Fibroblast of villous mesenchyme (primary cell): ENCODE measurements at regions not wholly inside any gene's neighbourhood (a gene's known extent, or its start where the extent isn't known, plus 50 kb on each side); places are given as distances from the start of the nearest gene placed in this dataset.
"Not testable (repeated sequence)": the region's sequence is repeated elsewhere in the genome, so short reads cannot be mapped to it uniquely, and the experiment has no call there.

Source experiments
- DNase-seq: peaks from one replicate; pipeline ENCODE4 v3.0.0-alpha.2; 2010; ENCODE audit warnings: low read depth
- H3K4me3 ChIP-seq: 2 replicates; pipeline ENCODE4 v1.5.1; 2011; ENCODE audit warnings: low read depth, mild to moderate bottlenecking, low read length
- CTCF ChIP-seq: IDR thresholded peaks from 2 replicates; pipeline ENCODE4 v1.5.1; 2012; ENCODE audit warnings: low read depth, mild to moderate bottlenecking, low read length; ENCODE audit not compliant: insufficient read depth

- not testable (repeated sequence) for H3K4me3 ChIP-seq, DNase-seq
These were observed 51.8 kb upstream of the SLC39A8 start for GRCh38 chr4:102397056-102397455.

GRCh38 chr4:102399021-102399420, 53.7 kb upstream of the SLC39A8 start:
- H3K4me3 ChIP-seq: no peak overlapping the region
- TF ChIP-seq CTCF: no peak
- DNase-seq: no peak

GRCh38 chr4:102400898-102401297, 55.6 kb upstream of the SLC39A8 start:
- no peak overlapping the region for H3K4me3 ChIP-seq
- no peak for DNase-seq
- no peak for TF ChIP-seq CTCF

- DNase-seq: no peak
- H3K4me3 ChIP-seq: no peak overlapping the region
- TF ChIP-seq CTCF: no peak
These were observed 56.9 kb upstream of the SLC39A8 start for GRCh38 chr4:102402223-102402622.

GRCh38 chr4:102403116-102403515, 57.8 kb upstream of the SLC39A8 start:
- no peak for DNase-seq
- no peak overlapping the region for H3K4me3 ChIP-seq
- no peak for TF ChIP-seq CTCF

- H3K4me3 ChIP-seq: no peak overlapping the region
- TF ChIP-seq CTCF: no peak
- peak; percentile 5 for DNase-seq
These were observed 59.2 kb upstream of the SLC39A8 start for GRCh38 chr4:102404431-102404969.

GRCh38 chr4:102405821-102406401, 60.6 kb upstream of the SLC39A8 start:
- H3K4me3 ChIP-seq: no peak overlapping the region
- no peak for DNase-seq
- no peak for TF ChIP-seq CTCF

- DNase-seq, H3K4me3 ChIP-seq: not testable (repeated sequence)
These were observed 65.6 kb upstream of the SLC39A8 start for GRCh38 chr4:102410884-102411283.
